ENCODE measurements at regions not wholly inside any gene's neighbourhood (a gene's known extent, or its start where the extent isn't known, plus 50 kb on each side); places are given as distances from the start of the nearest gene placed in this dataset.
A peak's percentile ranks its signal among the peaks of the same experiment; 100 is the strongest.

- TF ChIP-seq HMGXB4 (CRISPR knock-in tag; IDR thresholded peaks at IDR 0.05) = no peak
Observed at GRCh38 chr2:192885569-192886160, 690.9 kb upstream of the TMEFF2 start (continued).

- peak; percentile 78 for ATAC-seq
- H3K4me1 Mint-ChIP-seq = 0 out of 2 replicates have a peak, but pooled peaks cover 3% of the 10 kb centered on the region
- no peak overlapping the region for H3K27ac Mint-ChIP-seq
- no peaks in the 10 kb centered on the region for H3K9me3 Mint-ChIP-seq
- ChIA-PET POLR2A (no interaction called here), CTCF (no interaction called here)
- no peak for DNase-seq (ENCODE audit: low spot score)
- TF ChIP-seq AR (CRISPR knock-in tag; IDR thresholded peaks at IDR 0.05) (no peak), ATF1 (CRISPR knock-in tag; IDR thresholded peaks at IDR 0.05) (no peak), ZNF232 (CRISPR knock-in tag; IDR thresholded peaks at IDR 0.05) (no peak), MLX (CRISPR knock-in tag; IDR thresholded peaks at IDR 0.05) (no peak), HMGXB4 (CRISPR knock-in tag; IDR thresholded peaks at IDR 0.05) (no peak), OVOL2 (CRISPR knock-in tag; IDR thresholded peaks at IDR 0.05; ENCODE audit: borderline replicate concordance) (no peak), GRHL2 (CRISPR knock-in tag; IDR thresholded peaks at IDR 0.05; ENCODE audit: insufficient replicate concordance, severe bottlenecking) (no peak), AFF4 (CRISPR knock-in tag; IDR thresholded peaks at IDR 0.05; ENCODE audit: borderline replicate concordance) (no peak), TP53 (CRISPR knock-in tag; IDR thresholded peaks at IDR 0.05) (no peak), EMX1 (CRISPR knock-in tag; IDR thresholded peaks at IDR 0.05) (no peak), ZNF317 (CRISPR knock-in tag; IDR thresholded peaks at IDR 0.05; ENCODE audit: borderline replicate concordance, low read depth) (no peak), CTCF (IDR thresholded peaks at IDR 0.05) (no peak), USF1 (CRISPR knock-in tag; IDR thresholded peaks at IDR 0.05) (no peak), USF2 (CRISPR knock-in tag; IDR thresholded peaks at IDR 0.05) (no peak), TEAD1 (CRISPR knock-in tag; IDR thresholded peaks at IDR 0.05) (no peak)
- H3K36me3 Mint-ChIP-seq = no peaks in the 10 kb centered on the region
- no peaks in the 10 kb centered on the region for H3K27me3 Mint-ChIP-seq (ENCODE audit: low read depth)
- no peak overlapping the region for H3K4me3 Mint-ChIP-seq
Observed at GRCh38 chr2:192877159-192877558, 682.4 kb upstream of the TMEFF2 start.

Measured in WTC11 (cell line).